SU-DHL-6 (cell line): ENCODE measurements at regions not wholly inside any gene's neighbourhood (a gene's known extent, or its start where the extent isn't known, plus 50 kb on each side); places are given as distances from the start of the nearest gene placed in this dataset.

Experiments used
- H2AFZ ChIP-seq: fragments of 200-600 bp; sonication (generic); 2 replicates; pipeline ENCODE4 v1.6.1; 2014; ENCODE audit warnings: low read depth, mild to moderate bottlenecking, moderate library complexity, mixed read lengths, antibody characterized with exemption, low read length; ENCODE audit not compliant: severe bottlenecking
- H3F3A ChIP-seq: fragments of 200-600 bp; shearing (Covaris generic); 2 replicates; pipeline ENCODE4 v1.6.0; 2016; ENCODE audit warnings: antibody characterized with exemption, mild to moderate bottlenecking; ENCODE audit not compliant: insufficient read depth
- H3K27ac ChIP-seq: fragments of 200-600 bp; sonication (generic); 2 replicates; pipeline ENCODE4 v1.5.1; 2016; ENCODE audit warnings: low read depth, mild to moderate bottlenecking, low read length, moderate library complexity, mixed read lengths
- H3K27me3 ChIP-seq: fragments of 200-600 bp; sonication (generic), shearing (Covaris generic); 2 replicates; pipeline ENCODE4 v1.6.0; 2014; ENCODE audit warnings: mild to moderate bottlenecking, low read length
- H3K36me3 ChIP-seq: fragments of 200-600 bp; sonication (generic); 2 replicates; pipeline ENCODE4 v1.6.1; 2014; ENCODE audit warnings: mild to moderate bottlenecking, low read length, mixed read lengths
- H3K4me2 ChIP-seq: fragments of 300-600, 200-600 bp; shearing (Covaris generic), sonication (generic); 2 replicates; pipeline ENCODE4 v1.6.0; 2014; ENCODE audit warnings: low read length, low read depth, mild to moderate bottlenecking; ENCODE audit not compliant: poor library complexity, severe bottlenecking
- H3K4me3 ChIP-seq: fragments of 200-600 bp; sonication (generic); 2 replicates; pipeline ENCODE4 v1.5.1; 2014; ENCODE audit warnings: antibody characterized with exemption, low read length, mild to moderate bottlenecking, mixed read lengths; ENCODE audit not compliant: insufficient read depth, poor library complexity, severe bottlenecking
- H3K79me2 ChIP-seq: fragments of 200-600 bp; sonication (generic); 2 replicates; pipeline ENCODE4 v1.6.1; 2014; ENCODE audit warnings: mild to moderate bottlenecking, low read length, moderate library complexity; ENCODE audit not compliant: insufficient read depth
- H3K9ac ChIP-seq: fragments of 200-600 bp; sonication (generic); 2 replicates; pipeline ENCODE4 v1.7.0; 2014; ENCODE audit warnings: mild to moderate bottlenecking, low read length
- H3K9me2 ChIP-seq: fragments of 200-600 bp; sonication (generic); replicated peaks from 2 replicates; pipeline ENCODE4 v1.6.1; 2014; ENCODE audit warnings: low read length; ENCODE audit not compliant: insufficient read depth
- H3K9me3 ChIP-seq: fragments of 200-600 bp; sonication (generic); 2 replicates; pipeline ENCODE4 v1.6.1; 2014; ENCODE audit warnings: low read length, mixed read lengths; ENCODE audit not compliant: insufficient read depth
- H4K20me1 ChIP-seq: fragments of 200-600 bp; sonication (generic); 2 replicates; pipeline ENCODE4 v1.6.1; 2014; ENCODE audit warnings: low read depth, mild to moderate bottlenecking, antibody characterized with exemption, low read length, moderate library complexity, mixed read lengths
- EZH2phosphoT487 ChIP-seq: fragments of 200-600 bp; sonication (generic), shearing (Covaris generic); conservative IDR thresholded peaks from 2 replicates; pipeline ENCODE4 v1.6.1; 2018; ENCODE audit warnings: mild to moderate bottlenecking, antibody characterized with exemption, low read length, moderate library complexity, mixed read lengths
- TF ChIP-seq, protein P1 (sequence below): fragments of 200-600 bp; sonication (generic); IDR thresholded peaks from one replicate; pipeline ENCODE4 v1.5.1; 2017; ENCODE audit warnings: antibody characterized with exemption, mild to moderate bottlenecking, low read length, moderate library complexity; ENCODE audit not compliant: insufficient read depth, poor library complexity, severe bottlenecking

DNA sequence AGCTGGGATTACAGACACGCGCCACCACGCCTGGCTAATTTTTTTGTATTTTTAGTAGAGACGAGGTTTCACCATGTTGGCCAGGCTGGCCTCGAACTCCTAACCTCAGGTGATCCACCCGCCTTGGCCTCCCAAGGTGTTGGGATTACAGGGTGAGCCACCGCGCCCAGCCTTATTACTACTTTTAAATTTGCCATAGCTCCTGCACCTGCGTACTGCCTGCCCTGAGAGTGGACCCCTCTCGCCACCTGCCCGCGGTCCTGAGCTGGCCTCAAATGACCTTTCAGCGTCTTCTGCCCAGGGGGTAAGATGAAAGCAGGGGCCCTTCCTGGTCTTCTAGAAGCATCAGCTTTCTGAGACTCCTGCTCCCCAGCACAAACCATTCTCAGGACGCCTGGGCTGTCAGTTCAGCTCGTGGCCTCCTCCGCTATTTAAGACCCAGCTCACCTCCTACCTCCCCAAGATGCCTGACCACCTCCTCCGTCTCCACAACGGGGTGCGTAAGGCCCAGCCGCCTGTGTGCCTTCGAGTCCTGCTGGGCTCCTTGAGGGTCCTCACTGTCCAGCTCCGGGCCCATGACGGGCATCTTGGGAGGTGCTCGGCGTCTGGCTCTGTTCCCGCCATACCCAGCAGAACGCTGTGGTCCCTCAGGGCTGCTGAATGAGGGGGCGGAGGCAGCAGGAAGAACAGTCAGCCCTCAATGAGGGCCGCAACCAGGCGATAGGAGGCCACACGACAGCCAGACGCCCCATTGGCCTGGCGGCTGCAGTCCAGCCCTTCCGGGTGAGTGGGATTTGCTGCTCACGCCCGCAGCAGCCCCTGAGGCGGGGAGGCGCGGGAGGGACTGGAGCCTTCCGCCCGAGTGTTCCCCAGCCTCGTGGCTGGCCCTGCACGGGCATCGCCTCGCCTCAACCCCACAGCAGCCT, 266.6 kb downstream of the TFCP2L1 start:
- Histone ChIP-seq H3K27me3 (no peaks in the 10 kb centered on the region), H3K27ac (no peak overlapping the region), H3K79me2 (no peaks in the 10 kb centered on the region), H3K4me3 (no peak overlapping the region), H3K9me3 (no peaks in the 10 kb centered on the region), H3K9me2 (no peaks in the 10 kb centered on the region), H4K20me1 (no peaks in the 10 kb centered on the region), H3K9ac (no peak overlapping the region), H3K4me2 (no peak overlapping the region), H3K36me3 (no peaks in the 10 kb centered on the region), H3F3A (no peaks in the 10 kb centered on the region), H2AFZ (no peak overlapping the region)
- TF ChIP-seq, protein P1, sequence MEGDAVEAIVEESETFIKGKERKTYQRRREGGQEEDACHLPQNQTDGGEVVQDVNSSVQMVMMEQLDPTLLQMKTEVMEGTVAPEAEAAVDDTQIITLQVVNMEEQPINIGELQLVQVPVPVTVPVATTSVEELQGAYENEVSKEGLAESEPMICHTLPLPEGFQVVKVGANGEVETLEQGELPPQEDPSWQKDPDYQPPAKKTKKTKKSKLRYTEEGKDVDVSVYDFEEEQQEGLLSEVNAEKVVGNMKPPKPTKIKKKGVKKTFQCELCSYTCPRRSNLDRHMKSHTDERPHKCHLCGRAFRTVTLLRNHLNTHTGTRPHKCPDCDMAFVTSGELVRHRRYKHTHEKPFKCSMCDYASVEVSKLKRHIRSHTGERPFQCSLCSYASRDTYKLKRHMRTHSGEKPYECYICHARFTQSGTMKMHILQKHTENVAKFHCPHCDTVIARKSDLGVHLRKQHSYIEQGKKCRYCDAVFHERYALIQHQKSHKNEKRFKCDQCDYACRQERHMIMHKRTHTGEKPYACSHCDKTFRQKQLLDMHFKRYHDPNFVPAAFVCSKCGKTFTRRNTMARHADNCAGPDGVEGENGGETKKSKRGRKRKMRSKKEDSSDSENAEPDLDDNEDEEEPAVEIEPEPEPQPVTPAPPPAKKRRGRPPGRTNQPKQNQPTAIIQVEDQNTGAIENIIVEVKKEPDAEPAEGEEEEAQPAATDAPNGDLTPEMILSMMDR: no peak
- no peak for TF ChIP-seq EZH2phosphoT487

DNA sequence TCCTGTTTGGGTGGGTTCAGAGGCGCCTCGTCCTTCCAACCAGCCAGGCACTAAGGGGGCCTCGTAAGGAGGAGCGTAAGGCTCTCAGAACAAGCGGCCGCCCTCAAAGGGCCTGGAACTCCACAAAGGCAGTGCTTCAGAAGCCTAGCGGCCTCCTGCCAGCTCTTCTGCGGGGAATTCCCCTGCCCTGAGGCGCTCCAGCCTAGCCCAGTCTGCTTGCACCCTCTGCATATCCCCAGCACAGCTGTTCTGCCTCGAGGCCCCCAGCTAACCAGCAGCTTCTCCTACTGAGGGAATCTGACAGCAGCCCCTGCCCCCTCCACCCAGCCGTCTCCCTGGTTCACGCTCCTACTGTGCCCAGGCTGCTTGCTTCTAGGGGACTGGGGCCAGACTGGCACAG, 265.9 kb downstream of the TFCP2L1 start:
- no peaks in the 10 kb centered on the region for H4K20me1 ChIP-seq
- no peaks in the 10 kb centered on the region for H3K36me3 ChIP-seq
- H3K9me2 ChIP-seq: no peaks in the 10 kb centered on the region
- H3F3A ChIP-seq: no peaks in the 10 kb centered on the region
- no peaks in the 10 kb centered on the region for H3K9me3 ChIP-seq
- TF ChIP-seq, protein P1: no peak
- TF ChIP-seq EZH2phosphoT487: no peak
- H3K9ac ChIP-seq: no peak overlapping the region
- no peak overlapping the region for H3K4me3 ChIP-seq
- no peak overlapping the region for H2AFZ ChIP-seq
- no peaks in the 10 kb centered on the region for H3K27me3 ChIP-seq
- H3K4me2 ChIP-seq: no peak overlapping the region
- no peaks in the 10 kb centered on the region for H3K79me2 ChIP-seq
- no peak overlapping the region for H3K27ac ChIP-seq

- no peaks in the 10 kb centered on the region for H3K79me2 ChIP-seq
- no peak overlapping the region for H3K9ac ChIP-seq
- H3K9me3 ChIP-seq: no peaks in the 10 kb centered on the region
- no peaks in the 10 kb centered on the region for H3K9me2 ChIP-seq
- no peak overlapping the region for H3K4me2 ChIP-seq
- no peak overlapping the region for H3K4me3 ChIP-seq
- H3K36me3 ChIP-seq: no peaks in the 10 kb centered on the region
- no peak for TF ChIP-seq EZH2phosphoT487
- TF ChIP-seq, protein P1: no peak
- no peaks in the 10 kb centered on the region for H4K20me1 ChIP-seq
- H3K27ac ChIP-seq: no peak overlapping the region
- no peak overlapping the region for H2AFZ ChIP-seq
- H3K27me3 ChIP-seq: no peaks in the 10 kb centered on the region
- H3F3A ChIP-seq: no peaks in the 10 kb centered on the region
Observed at GRCh38 chr2:121019756-121020155, 265.2 kb downstream of the TFCP2L1 start.
